Muscle layer of duodenum (tissue), 2 donors: ENCODE measurements at regions not wholly inside any gene's neighbourhood (a gene's known extent, or its start where the extent isn't known, plus 50 kb on each side); places are given as distances from the start of the nearest gene placed in this dataset.

Experiments
- H3K27ac ChIP-seq: one replicate; pipeline ENCODE4 v1.7.0; 2013; ENCODE audit warnings: mild to moderate bottlenecking, low read length
- H3K27me3 ChIP-seq: one replicate; pipeline ENCODE4 v1.7.0; 2013; ENCODE audit warnings: low read depth, mild to moderate bottlenecking, control low read depth, low read length
- H3K36me3 ChIP-seq, 2 donors: one replicate each; pipeline ENCODE4 v1.7.0; 2013; ENCODE audit warnings: low read length in 2 of 2, control low read depth in 1 of 2, mild to moderate bottlenecking in 1 of 2; ENCODE audit not compliant: insufficient read depth in 2 of 2, control insufficient read depth in 1 of 2
- H3K4me1 ChIP-seq, 2 donors: one replicate each; pipeline ENCODE4 v1.7.0; 2013; ENCODE audit warnings: low read length in 2 of 2, mild to moderate bottlenecking in 2 of 2, control low read depth in 1 of 2, moderate library complexity in 1 of 2; ENCODE audit not compliant: insufficient read depth in 2 of 2, control insufficient read depth in 1 of 2
- H3K4me3 ChIP-seq, 2 donors: one replicate each; pipeline ENCODE4 v1.7.0; 2013; ENCODE audit warnings: low read length in 2 of 2, low read depth in 1 of 2, mild to moderate bottlenecking in 1 of 2
- H3K9me3 ChIP-seq, 2 donors: one replicate each; pipeline ENCODE4 v1.7.0; 2013; ENCODE audit warnings: low read length in 2 of 2, control low read depth in 1 of 2, mild to moderate bottlenecking in 1 of 2; ENCODE audit not compliant: control insufficient read depth in 1 of 2
- donor health status: healthy.

DNA sequence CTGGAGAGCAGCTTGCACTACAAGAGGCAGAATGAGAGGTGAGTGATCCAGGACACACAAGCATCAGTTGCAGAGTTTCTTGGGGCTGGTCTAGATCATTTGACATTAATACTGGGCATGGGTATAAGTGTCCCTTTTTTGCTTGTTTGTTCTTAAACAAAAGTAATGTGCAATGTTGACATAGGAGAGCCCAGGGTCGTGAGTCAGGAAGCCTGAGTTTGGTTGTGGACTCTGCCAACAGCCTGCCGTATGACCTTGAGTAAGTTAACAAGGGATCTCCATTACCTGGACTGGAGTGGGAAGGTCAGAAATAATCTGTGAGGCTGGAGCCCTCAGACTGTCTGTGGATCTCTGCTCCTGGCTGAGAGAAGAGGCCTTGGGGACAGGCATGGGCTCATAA lies 170.3 kb downstream of the KCNA5 start:
- Histone ChIP-seq H3K4me1 (no peaks in the 10 kb centered on the region), H3K27ac (no peak overlapping the region), H3K9me3 (no peaks in the 10 kb centered on the region), H3K36me3 (no peaks in the 10 kb centered on the region), H3K27me3 (no peaks in the 10 kb centered on the region), H3K4me3 (no peak overlapping the region)

DNA sequence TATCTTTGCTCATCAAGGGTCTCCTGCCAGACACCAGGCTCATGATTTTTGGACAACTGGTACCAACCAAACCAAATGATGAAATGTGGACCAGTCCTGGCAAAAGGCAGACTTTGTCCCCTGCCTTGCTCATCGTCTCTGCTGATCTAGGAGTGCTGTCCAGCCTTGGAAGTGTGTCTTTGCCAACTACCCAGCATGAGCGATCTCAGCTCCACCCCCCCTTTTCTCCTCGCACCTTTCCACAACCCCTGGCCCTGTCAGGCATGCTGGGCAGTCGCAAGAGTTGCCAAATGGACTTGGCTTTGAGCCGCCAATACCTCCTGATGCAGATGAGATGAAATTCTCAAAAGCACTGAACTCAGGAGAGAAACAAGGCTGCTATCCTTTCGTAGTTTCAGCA lies 174.3 kb downstream of the KCNA5 start:
- Histone ChIP-seq H3K27me3 (no peaks in the 10 kb centered on the region), H3K27ac (no peak overlapping the region), H3K4me1 (no peaks in the 10 kb centered on the region), H3K4me3 (no peak overlapping the region), H3K36me3 (no peaks in the 10 kb centered on the region), H3K9me3 (no peaks in the 10 kb centered on the region)

DNA sequence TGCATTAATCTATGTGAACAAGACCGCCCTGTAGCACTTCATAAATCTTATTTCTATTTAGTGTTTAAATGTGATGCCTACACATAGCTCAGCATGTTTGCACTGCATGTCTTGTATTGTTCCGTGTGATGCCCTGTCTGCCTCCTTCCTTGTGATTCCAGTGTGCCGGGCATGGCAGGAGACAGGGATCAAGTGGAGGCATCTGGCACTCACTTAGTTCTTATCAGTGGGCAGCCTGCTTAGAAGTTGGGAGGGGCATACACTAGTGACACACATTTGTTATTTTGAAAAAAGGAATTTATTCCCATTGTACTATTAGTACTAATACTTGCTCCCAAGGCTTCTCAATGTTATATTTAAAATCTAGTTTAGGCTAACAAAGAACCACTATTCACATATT lies 176.4 kb downstream of the KCNA5 start:
- no peaks in the 10 kb centered on the region for H3K9me3 ChIP-seq

GRCh38 chr12:5220835-5221234 lies 177.2 kb downstream of the KCNA5 start:
- Histone ChIP-seq H3K9me3 (no peaks in the 10 kb centered on the region), H3K27ac (no peak overlapping the region), H3K4me3 (no peak overlapping the region), H3K27me3 (no peaks in the 10 kb centered on the region), H3K4me1 (no peaks in the 10 kb centered on the region), H3K36me3 (no peaks in the 10 kb centered on the region)

More for the DNA sequence above, 176.4 kb downstream of the KCNA5 start:
- Histone ChIP-seq H3K36me3 (no peaks in the 10 kb centered on the region), H3K4me3 (no peak overlapping the region), H3K4me1 (no peaks in the 10 kb centered on the region), H3K27me3 (no peaks in the 10 kb centered on the region), H3K27ac (no peak overlapping the region)

GRCh38 chr12:5222011-5222461 lies 178.4 kb downstream of the KCNA5 start:
- H3K9me3 ChIP-seq, result no peaks in the 10 kb centered on the region
- H3K4me3 ChIP-seq, result no peak overlapping the region
- no peak overlapping the region for H3K27ac ChIP-seq
- no peaks in the 10 kb centered on the region for H3K4me1 ChIP-seq
- H3K27me3 ChIP-seq, result no peaks in the 10 kb centered on the region
- no peaks in the 10 kb centered on the region for H3K36me3 ChIP-seq

DNA sequence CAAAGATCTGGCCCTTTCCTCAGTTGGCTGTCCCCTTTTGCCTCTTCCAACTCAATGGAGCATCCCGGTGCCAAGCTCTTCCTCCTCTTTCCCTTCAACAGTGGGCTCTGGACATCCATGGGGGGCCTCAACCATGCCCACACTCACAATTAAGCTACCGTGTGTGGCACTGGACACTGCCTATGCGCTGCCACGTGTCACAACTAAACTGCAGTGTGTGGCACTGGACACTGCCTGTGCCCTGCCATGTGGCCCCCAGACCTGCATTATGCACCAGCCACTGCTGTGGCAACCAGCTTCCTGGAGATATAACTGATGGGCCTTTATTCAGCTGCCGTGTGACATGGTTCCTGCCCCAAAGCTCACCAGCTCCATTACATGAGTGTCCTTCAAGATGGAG lies 179.1 kb downstream of the KCNA5 start:
- H3K9me3 ChIP-seq, result no peaks in the 10 kb centered on the region
- no peak overlapping the region for H3K27ac ChIP-seq
- no peaks in the 10 kb centered on the region for H3K27me3 ChIP-seq
- no peaks in the 10 kb centered on the region for H3K4me1 ChIP-seq
- no peak overlapping the region for H3K4me3 ChIP-seq
- H3K36me3 ChIP-seq, result no peaks in the 10 kb centered on the region

DNA sequence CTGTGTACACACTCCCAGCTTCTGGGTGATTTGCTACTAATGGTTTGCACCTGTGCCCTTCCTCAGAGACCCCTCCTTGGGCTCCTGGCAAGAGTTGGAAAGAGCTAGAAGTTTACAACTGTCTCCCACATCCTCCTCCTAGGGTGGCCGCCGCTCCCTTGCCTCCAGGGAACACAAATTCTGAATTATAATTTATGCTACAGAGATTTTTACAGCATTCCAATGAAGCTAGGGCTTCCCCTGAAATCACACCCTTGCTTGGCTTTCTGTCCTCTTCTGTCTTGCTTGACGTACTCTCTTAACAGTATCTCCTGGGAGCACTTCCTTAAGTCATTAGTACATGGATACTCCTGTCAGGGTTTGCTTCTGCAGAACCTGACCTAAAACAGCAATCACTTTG lies 180.2 kb downstream of the KCNA5 start:
- no peak overlapping the region for H3K27ac ChIP-seq
- H3K4me3 ChIP-seq, result no peak overlapping the region
- H3K9me3 ChIP-seq, result no peaks in the 10 kb centered on the region
- no peaks in the 10 kb centered on the region for H3K4me1 ChIP-seq
- no peaks in the 10 kb centered on the region for H3K27me3 ChIP-seq
- H3K36me3 ChIP-seq, result no peaks in the 10 kb centered on the region

DNA sequence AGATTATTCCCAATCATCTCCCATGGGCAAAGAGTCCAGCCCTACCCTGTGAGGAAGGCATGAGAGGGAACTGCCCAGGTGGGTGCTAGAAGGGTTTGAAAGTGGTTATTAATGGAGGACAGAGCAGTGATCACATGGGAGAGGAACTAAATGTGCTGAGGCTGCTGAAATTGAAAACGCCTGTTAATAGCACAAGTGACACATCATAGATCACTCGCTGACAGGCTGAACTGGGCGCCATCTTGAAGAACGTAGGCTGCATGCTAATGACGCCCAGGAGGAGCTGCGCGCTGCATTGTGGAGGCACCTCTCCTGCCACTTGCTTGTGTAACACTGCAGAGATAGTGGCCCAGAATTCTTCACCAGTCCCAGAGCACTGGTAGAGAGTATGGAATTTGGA lies 182.9 kb downstream of the KCNA5 start:
- no peak overlapping the region for H3K27ac ChIP-seq

GRCh38 chr12:5227708-5228373 lies 184.2 kb downstream of the KCNA5 start:
- H3K9me3 ChIP-seq, result no peaks in the 10 kb centered on the region
- no peaks in the 10 kb centered on the region for H3K27me3 ChIP-seq
- no peaks in the 10 kb centered on the region for H3K4me1 ChIP-seq
- H3K4me3 ChIP-seq, result no peak overlapping the region
- H3K36me3 ChIP-seq, result no peaks in the 10 kb centered on the region
- no peak overlapping the region for H3K27ac ChIP-seq

More for the DNA sequence above, 182.9 kb downstream of the KCNA5 start:
- Histone ChIP-seq H3K4me1 (no peaks in the 10 kb centered on the region), H3K36me3 (no peaks in the 10 kb centered on the region), H3K4me3 (no peak overlapping the region), H3K9me3 (no peaks in the 10 kb centered on the region), H3K27me3 (no peaks in the 10 kb centered on the region)

DNA sequence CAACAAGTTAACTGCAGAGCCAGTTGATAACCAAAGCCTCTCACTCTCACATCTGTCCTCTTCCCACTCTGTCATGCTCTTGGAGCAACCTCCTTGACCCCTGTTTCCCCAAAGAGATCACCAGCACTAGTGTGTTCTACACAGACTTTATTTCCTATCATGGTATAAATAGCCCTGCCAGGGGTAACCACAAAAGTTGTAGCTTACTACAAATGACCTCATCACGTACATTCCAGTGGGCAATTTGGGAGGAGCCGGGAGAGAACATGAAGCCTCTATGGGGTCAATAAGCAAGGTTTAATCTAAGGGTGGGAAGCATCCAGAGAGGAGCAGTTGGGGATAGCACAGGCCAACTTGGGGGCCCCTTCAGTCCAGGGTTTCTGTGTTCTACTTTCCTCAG lies 186.5 kb downstream of the KCNA5 start:
- no peaks in the 10 kb centered on the region for H3K9me3 ChIP-seq
- H3K27me3 ChIP-seq, result no peaks in the 10 kb centered on the region
- no peak overlapping the region for H3K27ac ChIP-seq
- no peaks in the 10 kb centered on the region for H3K36me3 ChIP-seq
- no peaks in the 10 kb centered on the region for H3K4me1 ChIP-seq
- no peak overlapping the region for H3K4me3 ChIP-seq

GRCh38 chr12:5230861-5231260 lies 187.2 kb downstream of the KCNA5 start:
- Histone ChIP-seq H3K4me3 (no peak overlapping the region), H3K36me3 (no peaks in the 10 kb centered on the region), H3K27ac (no peak overlapping the region), H3K9me3 (no peaks in the 10 kb centered on the region), H3K27me3 (no peaks in the 10 kb centered on the region), H3K4me1 (no peaks in the 10 kb centered on the region)

- Histone ChIP-seq H3K4me3 (no peak overlapping the region), H3K36me3 (no peaks in the 10 kb centered on the region), H3K4me1 (no peaks in the 10 kb centered on the region), H3K9me3 (no peaks in the 10 kb centered on the region), H3K27ac (no peak overlapping the region), H3K27me3 (no peaks in the 10 kb centered on the region)
Observed at GRCh38 chr12:5232291-5232690, 188.6 kb downstream of the KCNA5 start.
